ENCODE measurements at regions not wholly inside any gene's neighbourhood (a gene's known extent, or its start where the extent isn't known, plus 50 kb on each side); places are given as distances from the start of the nearest gene placed in this dataset.

GRCh38 chr2:108189316-108189715 is 50.5 kb upstream of the SULT1C3 start:
- no peak overlapping the region for H2AFZ ChIP-seq (ENCODE audit: low read depth, low read length, severe bottlenecking)
- no peaks in the 10 kb centered on the region for H3K79me2 ChIP-seq (ENCODE audit: insufficient read depth, low read length)
- H3K9me2 ChIP-seq (replicated peaks; ENCODE audit: insufficient read depth, low read length): no peaks in the 10 kb centered on the region
- H3K4me3 ChIP-seq (ENCODE audit: insufficient read depth, low read length, poor library complexity, severe bottlenecking): no peak overlapping the region
- H4K20me1 ChIP-seq (ENCODE audit: low read depth, low read length): no peaks in the 10 kb centered on the region
- H3K36me3 ChIP-seq (ENCODE audit: low read length): no peaks in the 10 kb centered on the region
- no peaks in the 10 kb centered on the region for H3F3A ChIP-seq (ENCODE audit: insufficient read depth)
- H3K4me2 ChIP-seq (ENCODE audit: low read depth, low read length, poor library complexity, severe bottlenecking): no peak overlapping the region
- TF ChIP-seq, protein P1, sequence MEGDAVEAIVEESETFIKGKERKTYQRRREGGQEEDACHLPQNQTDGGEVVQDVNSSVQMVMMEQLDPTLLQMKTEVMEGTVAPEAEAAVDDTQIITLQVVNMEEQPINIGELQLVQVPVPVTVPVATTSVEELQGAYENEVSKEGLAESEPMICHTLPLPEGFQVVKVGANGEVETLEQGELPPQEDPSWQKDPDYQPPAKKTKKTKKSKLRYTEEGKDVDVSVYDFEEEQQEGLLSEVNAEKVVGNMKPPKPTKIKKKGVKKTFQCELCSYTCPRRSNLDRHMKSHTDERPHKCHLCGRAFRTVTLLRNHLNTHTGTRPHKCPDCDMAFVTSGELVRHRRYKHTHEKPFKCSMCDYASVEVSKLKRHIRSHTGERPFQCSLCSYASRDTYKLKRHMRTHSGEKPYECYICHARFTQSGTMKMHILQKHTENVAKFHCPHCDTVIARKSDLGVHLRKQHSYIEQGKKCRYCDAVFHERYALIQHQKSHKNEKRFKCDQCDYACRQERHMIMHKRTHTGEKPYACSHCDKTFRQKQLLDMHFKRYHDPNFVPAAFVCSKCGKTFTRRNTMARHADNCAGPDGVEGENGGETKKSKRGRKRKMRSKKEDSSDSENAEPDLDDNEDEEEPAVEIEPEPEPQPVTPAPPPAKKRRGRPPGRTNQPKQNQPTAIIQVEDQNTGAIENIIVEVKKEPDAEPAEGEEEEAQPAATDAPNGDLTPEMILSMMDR (IDR thresholded peaks at IDR 0.05; ENCODE audit: insufficient read depth, low read length, poor library complexity, severe bottlenecking): no peak
- no peak for TF ChIP-seq EZH2phosphoT487 (conservative IDR thresholded peaks at IDR 0.05; ENCODE audit: low read length)
- H3K9ac ChIP-seq (ENCODE audit: low read length): no peak overlapping the region
- no peaks in the 10 kb centered on the region for H3K9me3 ChIP-seq (ENCODE audit: insufficient read depth, low read length)
- no peaks in the 10 kb centered on the region for H3K27me3 ChIP-seq (ENCODE audit: low read length)
- H3K27ac ChIP-seq (ENCODE audit: low read depth, low read length): no peak overlapping the region

All from SU-DHL-6 (cell line).